ENCODE measurements at regions not wholly inside any gene's neighbourhood (a gene's known extent, or its start where the extent isn't known, plus 50 kb on each side); places are given as distances from the start of the nearest gene placed in this dataset.

GRCh38 chr15:69703532-69704187 is 251.0 kb downstream of the RPLP1 start:
- H4K20me1 ChIP-seq (ENCODE audit: insufficient read depth, low read length): no peaks in the 10 kb centered on the region
- POLR2A ChIA-PET (ENCODE audit: unreplicated experiment): no interaction called here
- H2AK9ac ChIP-seq (replicated peaks; ENCODE audit: low read depth, low read length, poor library complexity): no peak overlapping the region
- no peak overlapping the region for H2BK20ac ChIP-seq (ENCODE audit: low read depth, low read length)
- no CpG with 5 or more reads among the region's 9 CpGs for WGBS, 2 experiments (ENCODE audit: extremely low coverage in 2 of 2, insufficient read length in 1 of 2)
- no peak overlapping the region for H2BK5ac ChIP-seq (ENCODE audit: low read depth, low read length, poor library complexity, severe bottlenecking)
- intact Hi-C loops (cut with micrococcal nuclease) (no loop called here), dilution Hi-C loops (cut with HindIII; ENCODE audit: low sequenced_read_pairs, unreplicated experiment) (no loop called here), in situ Hi-C loops (cut with MboI; ENCODE audit: low sequenced_read_pairs) (no loop called here)
- no peak overlapping the region for H3K4me3 ChIP-seq (ENCODE audit: insufficient read depth, low read depth, low read length)
- no peaks in the 10 kb centered on the region for H3K36me3 ChIP-seq (ENCODE audit: control insufficient read depth, insufficient read depth, low read length)
- DNase-seq (no peak), ATAC-seq (ENCODE audit: low read depth) (no peak)
- peaks cover 13% of the 10 kb centered on the region for H3K27me3 ChIP-seq (ENCODE audit: control insufficient read depth, insufficient read depth, low read length)
- no TSS peak for BruUV-seq (replicated peaks)
- no peak overlapping the region for H3K23ac ChIP-seq (ENCODE audit: low read depth, low read length)
- no peak overlapping the region for H3K27ac ChIP-seq (ENCODE audit: insufficient read depth, low read length)
- H3K4me1 ChIP-seq (ENCODE audit: control insufficient read depth, insufficient read depth, low read length): no peaks in the 10 kb centered on the region; the same call in 1 of the 2 replicates
- no peak overlapping the region for H2AFZ ChIP-seq (replicated peaks; ENCODE audit: low read length, poor library complexity)
- no peak overlapping the region for H4K91ac ChIP-seq (ENCODE audit: insufficient read depth, low read depth, low read length)
- no peak overlapping the region for H3K18ac ChIP-seq (ENCODE audit: low read depth, low read length)
- H4K8ac ChIP-seq (ENCODE audit: low read depth in 2 of 2, low read length in 2 of 2): no peak overlapping the region
- H3K9ac ChIP-seq (ENCODE audit: low read depth, low read length): no peak overlapping the region
- no peak overlapping the region for H2BK15ac ChIP-seq (ENCODE audit: low read depth, low read length)
- H3K9me3 ChIP-seq (ENCODE audit: control insufficient read depth, insufficient read depth, low read length): peaks cover 2% of the 10 kb centered on the region; the same call in 1 of the 2 replicates
- no peaks in the 10 kb centered on the region for H3K9me1 ChIP-seq (ENCODE audit: insufficient read depth, low read length)
- H2AK5ac ChIP-seq (ENCODE audit: low read depth, low read length): no peak overlapping the region
- H3K79me1 ChIP-seq (ENCODE audit: low read depth in 1 of 2, low read length in 2 of 2): no peaks in the 10 kb centered on the region
- no peak overlapping the region; the same call in 1 of the 2 replicates for H3K4ac ChIP-seq (ENCODE audit: low read depth, low read length)
- H3K14ac ChIP-seq (replicated peaks; ENCODE audit: low read depth, low read length): no peak overlapping the region
- no peak overlapping the region for H4K5ac ChIP-seq (ENCODE audit: low read depth, low read length)
- no peak for TF ChIP-seq NFE2L2 (IDR thresholded peaks at IDR 0.05; ENCODE audit: low read depth, low read length)
- TF ChIP-seq, protein P1, sequence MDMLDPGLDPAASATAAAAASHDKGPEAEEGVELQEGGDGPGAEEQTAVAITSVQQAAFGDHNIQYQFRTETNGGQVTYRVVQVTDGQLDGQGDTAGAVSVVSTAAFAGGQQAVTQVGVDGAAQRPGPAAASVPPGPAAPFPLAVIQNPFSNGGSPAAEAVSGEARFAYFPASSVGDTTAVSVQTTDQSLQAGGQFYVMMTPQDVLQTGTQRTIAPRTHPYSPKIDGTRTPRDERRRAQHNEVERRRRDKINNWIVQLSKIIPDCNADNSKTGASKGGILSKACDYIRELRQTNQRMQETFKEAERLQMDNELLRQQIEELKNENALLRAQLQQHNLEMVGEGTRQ (IDR thresholded peaks at IDR 0.05; ENCODE audit: low read depth, low read length): no peak
- no peak overlapping the region for H2BK120ac ChIP-seq (ENCODE audit: low read depth, low read length)
- H3K56ac ChIP-seq (ENCODE audit: extremely low read depth, insufficient read depth, low read length): no peak overlapping the region
- no peak overlapping the region for H3K4me2 ChIP-seq (ENCODE audit: low read depth, low read length)
- CTCF ChIA-PET: no interaction called here
